Liver (tissue), 3 donors: ENCODE measurements at regions not wholly inside any gene's neighbourhood (a gene's known extent, or its start where the extent isn't known, plus 50 kb on each side); places are given as distances from the start of the nearest gene placed in this dataset.

Experiments
- CTCF ChIP-seq: fragments of 150-350 bp; IDR thresholded peaks from 2 replicates; pipeline ENCODE4 v1.5.1; 2017; ENCODE audit warnings: improper control_type of control experiment, low read depth, low read length; ENCODE audit not compliant: missing input control
- EGR1 ChIP-seq, 2 donors: IDR thresholded peaks; 2 replicates each; pipeline ENCODE4 v1.6.1; 2016 to 2018; ENCODE audit warnings: antibody characterized with exemption in 2 of 2, low read depth in 2 of 2
- donor health status: healthy.
- donor health status: healthy.

- TF ChIP-seq EGR1 (IDR thresholded peaks at IDR 0.05; ENCODE audit: low read depth in 2 of 2) = no peak
- TF ChIP-seq CTCF = no peak
Observed at GRCh38 chr5:25619273-25619672, 974.5 kb upstream of the CDH10 start.
